Anterior cingulate cortex (tissue), 58 donors: ENCODE measurements at regions not wholly inside any gene's neighbourhood (a gene's known extent, or its start where the extent isn't known, plus 50 kb on each side); places are given as distances from the start of the nearest gene placed in this dataset.

Experiments used
- DNase-seq, 58 donors: peaks; one replicate each; lab custom pipeline; 2025; lab: John Stamatoyannopoulos, UW

DNA sequence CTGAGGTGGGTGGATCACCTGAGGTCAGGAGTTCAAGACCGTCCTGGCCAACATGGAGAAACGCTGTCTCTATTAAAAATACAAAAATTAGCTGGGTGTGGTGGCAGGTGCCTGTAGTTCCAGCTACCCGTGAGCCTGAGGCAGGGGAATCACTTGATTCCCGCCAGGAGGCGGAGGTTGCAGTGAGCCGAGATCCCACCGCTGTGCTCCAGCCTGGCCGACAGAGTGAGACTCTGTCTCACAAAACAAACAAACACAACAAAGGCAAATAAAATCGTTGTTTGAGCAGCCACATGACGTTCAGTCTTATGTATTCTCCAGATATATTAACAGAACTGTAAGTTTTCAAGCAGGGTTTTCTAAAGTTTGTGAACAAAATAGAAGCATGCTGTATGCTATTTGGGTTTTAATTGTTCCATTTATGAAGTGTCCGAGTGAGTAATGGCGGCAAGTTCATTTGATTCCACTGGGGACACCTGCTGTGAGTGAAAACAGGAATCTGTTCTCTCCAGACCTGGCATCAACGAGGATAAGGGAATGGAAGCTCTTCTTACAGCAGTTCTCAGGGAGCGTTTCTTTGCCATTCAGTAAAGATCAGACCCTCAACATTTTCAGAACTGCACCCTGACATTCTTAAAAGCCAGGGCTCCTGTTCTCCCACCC, 122.5 kb upstream of the PITRM1 start:
- no peak for DNase-seq

DNA sequence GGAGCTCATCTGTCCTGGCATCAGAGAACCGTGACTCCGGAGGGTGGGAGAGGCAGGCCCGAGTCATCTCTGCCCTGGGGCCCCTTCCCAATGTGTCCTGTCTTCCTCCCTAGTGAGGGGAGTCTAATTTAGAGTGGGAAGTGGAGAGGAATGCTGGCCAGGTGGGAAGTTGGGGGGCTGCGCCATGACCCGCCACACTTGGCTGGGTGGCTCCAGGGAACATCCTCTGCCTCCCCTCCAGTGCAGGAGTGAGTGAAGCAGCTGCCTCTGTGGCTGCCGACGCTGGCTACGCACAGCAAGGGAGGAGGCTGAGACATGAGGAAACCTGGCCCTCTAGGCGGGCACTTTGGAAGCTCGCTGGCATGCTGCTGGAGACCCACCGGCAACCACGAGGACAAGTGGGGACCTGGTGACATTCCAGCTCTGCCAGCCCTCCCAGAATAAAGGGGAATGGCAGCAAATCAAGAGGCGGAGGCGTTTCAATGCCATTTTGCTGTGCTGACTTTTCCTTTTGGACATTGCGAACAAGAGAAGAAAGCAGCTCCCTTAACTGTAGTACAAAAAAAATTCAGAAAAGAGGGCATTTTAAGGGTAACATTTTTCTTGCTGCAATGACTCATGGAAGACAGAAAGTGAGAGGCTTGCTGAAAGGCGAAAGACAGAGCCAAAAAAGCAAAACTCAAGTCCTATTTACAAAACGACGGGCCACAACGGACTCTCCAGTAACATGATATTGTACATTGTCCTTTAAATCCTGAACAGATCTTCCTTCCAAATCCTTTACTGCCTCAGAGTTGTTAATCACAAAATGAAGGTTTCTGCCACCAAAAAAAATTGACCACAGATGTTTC, 121.2 kb upstream of the PITRM1 start:
- peak in 1 of 58 donors; percentile 14 for DNase-seq

DNA sequence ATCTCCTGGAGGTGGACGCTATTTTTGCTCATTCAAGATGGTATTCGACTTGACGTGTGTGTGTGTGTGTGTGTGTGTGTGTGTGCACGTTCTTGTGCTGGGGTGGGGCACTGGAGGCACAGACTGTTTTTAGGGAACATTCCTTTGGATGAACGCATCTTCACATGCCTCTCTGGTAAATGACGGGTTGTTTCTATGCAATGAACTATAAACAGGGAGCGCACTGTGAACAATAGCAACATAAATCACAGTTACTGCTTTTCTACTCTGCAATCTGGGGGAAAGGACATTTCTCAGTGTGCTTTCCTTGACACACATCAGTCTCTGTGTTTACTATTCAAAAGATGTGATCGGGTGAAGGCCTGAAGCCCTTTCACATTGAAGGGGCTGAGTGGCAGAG, 120.1 kb upstream of the PITRM1 start:
- no peak for DNase-seq

- no peak for DNase-seq
Observed at GRCh38 chr10:3290550-3290949, 118.0 kb upstream of the PITRM1 start.

DNA sequence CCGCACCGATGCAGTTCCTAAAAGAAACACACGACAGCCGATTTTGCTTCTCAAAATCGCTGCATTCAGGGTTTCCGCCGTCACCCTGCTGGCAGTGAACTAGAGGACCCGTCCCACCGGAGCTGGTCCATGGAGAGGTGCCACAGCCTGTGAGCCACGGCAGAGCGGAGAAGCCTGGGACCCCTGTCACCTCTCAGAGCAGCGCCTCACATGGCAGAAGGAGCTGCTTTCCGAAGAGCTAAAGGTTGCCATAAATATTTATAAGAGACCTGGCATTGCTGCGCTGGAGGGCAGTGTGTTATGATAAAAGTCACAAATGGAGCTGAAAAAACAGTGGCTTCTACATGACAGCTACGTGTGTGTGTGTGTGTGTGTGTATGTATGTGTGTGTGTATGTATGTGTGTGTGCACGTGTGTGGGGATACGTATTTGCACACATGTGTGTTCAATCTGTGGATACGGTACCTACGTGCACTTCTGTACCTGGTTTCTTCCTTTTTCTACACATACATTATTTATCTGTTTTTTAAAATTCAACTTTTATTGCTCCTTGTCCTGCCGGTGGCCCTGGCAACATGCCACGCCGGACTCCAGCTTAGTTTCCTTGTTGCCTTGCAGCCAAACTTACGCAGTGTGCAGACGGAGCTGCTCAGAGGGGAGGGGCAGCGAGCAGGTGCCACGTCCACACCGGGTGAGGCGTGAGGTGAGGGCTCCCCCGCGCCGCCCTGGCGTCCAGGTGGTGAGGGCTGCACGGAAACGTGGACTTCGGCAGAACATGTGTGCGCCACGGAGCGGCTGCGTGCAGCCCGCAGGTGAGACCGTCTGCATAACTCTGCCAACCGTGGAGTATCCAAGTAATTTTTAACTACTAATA, 115.2 kb upstream of the PITRM1 start:
- no peak for DNase-seq

DNA sequence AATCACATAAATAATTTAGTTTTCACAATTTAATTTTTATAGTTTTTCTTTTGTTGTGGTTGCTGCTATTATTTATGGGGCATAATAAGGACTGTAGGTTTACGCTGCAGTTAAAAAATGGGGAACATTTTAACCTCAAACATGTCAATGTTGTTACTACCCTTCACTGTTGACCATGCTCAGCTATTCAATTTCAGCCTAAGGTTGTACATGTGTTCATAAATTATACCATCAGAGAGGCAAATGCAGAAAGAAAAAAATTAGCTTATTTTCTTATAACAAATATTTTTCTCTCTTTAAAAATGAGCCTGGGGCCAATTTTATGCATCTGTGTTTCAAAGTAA, 110.1 kb upstream of the PITRM1 start:
- no peak for DNase-seq

DNA sequence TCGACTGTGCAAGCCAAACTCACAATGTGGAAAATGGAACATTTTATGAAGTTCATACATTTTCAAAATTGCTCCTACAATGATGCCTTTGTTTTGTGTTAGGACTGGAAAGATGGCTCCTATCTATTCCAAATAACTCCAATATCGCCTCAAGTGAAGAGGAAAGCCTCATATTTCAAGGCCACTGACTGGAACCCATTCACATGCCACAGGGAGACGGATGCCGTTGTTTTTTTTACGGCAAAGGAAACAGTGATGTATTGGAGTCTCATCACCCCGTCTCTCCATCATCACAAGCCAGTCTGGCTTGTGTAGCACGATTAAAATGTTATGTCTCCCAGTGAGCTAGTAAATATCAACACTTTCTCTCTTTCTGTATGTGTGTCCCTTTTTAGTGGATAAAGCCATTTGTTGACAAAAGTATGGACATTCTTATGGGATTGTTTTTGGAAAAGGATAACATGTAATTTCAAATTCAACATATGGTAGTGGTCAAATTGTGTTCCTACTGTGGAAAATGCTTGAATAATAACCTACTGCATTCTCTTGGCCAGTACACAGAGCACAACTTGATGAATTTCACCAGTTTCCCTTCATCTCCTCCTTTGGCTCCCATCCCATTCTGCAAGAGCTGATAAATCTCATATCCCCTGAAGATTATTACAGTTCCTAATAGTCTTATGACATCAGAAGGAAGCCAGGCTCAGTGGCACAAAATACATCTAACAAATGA, 109.5 kb upstream of the PITRM1 start:
- no peak for DNase-seq

DNA sequence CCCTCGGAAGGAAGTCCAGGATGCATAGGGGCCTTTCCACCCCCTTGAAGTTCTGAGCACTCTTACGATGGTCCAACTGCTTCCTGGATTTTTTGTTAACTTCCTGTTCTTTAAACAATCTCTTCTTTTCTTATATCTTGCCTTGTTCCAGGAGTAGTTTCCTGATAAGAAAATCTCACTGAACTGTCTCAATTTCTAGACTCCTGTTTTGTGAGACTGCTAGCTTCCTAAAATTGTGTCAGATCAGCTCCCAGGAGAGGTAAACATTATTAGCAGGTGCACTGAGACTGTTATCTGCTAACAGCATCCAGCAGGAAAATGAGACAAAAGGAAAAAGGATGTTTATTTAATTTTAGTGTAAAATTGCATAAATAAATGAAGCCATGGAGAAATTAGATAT, 106.2 kb upstream of the PITRM1 start:
- no peak for DNase-seq

GRCh38 chr10:3277566-3277965, 105.0 kb upstream of the PITRM1 start:
- DNase-seq, result no peak

DNA sequence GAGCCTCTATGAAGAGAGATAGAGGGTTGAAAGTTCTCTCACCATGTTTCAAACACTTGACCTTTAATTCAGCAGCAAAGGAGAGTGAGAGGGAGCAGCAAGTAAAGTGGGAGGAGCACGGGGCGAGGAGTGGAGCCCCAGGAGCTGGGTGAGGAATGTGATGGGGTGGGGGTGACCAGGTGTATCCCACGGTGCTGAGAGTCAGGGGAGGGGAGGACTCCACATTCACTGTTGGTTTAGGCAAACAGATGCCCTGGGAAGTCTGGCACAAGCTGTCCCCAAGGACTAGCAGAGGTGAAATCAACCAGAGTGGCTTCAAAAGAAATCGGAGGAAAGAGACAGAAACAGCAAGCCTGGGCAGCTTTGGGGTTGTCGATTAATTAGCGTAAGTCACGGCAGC, 101.8 kb upstream of the PITRM1 start:
- no peak for DNase-seq

DNA sequence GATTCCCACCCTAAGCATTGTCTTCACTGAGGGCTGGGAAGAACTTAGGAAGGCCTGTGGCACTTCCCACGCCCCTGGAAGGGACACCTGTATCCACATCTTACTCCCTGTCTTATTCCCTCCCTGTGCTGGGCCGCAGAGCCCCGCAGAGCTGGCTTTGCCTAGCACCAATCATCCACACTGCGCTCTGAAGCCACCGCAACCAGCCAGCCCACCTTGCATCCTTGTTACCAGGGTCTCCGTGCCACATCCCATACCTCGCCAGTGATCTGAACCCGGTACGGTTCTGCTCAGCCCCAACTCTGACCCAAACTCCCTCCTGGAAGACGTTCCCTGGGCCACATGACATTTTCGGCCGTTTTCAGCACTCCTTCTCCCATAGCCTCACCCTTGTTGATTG, 101.4 kb upstream of the PITRM1 start:
- no peak for DNase-seq

DNA sequence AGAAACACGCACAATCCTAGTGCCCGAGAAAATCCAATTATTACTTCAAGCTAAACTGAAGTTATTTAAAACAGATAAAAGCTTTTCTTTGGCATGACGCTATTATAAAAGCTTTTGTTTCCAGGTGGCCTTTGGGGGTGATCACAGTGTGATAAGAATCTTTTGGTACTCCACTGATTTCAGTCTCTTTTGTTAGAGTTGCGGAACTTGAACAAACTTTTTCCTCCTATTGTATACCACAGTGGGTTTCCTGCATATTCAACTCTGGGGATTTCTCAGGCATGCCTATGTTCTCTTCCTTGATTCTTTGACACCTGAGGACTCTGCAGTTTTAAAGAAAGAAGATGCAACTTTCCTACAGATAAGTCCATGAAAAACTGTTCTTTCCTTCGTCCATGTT, 99.7 kb upstream of the PITRM1 start:
- no peak for DNase-seq

DNA sequence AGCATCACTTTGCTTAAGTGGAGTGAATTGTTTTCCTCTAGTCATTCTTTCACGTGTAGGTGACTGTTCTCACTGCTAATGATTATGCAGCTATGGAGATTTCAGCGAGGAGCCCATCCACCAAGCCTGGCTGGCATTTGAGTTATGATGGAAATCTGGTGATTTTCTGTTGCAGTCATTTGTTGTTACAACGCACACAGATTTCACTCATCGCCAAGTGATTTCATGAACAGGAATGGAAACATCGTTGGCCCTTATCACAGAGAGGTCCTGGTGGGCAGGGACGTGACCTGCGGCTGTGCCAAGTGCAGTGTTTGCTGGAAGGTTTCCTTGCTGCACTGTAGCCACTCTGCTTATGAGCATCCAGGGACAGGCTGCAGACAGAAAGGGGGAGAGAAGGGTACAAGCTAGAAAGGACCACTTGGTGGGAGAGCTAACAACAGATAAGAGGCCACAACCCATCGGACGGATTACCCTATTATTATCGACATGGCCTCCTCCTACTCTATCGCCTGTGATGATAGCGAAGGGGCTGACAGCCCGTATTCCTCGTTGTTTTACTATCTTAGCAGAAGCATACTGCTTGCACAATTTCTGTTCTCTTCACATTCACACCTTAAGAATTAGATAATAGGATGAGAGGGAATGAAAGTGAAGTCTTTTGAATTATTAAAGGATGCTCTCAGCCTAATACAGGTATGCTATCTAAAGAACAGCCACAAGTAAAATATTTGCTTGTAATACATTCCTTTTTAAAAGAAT, 99.0 kb upstream of the PITRM1 start:
- DNase-seq, result no peak

DNA sequence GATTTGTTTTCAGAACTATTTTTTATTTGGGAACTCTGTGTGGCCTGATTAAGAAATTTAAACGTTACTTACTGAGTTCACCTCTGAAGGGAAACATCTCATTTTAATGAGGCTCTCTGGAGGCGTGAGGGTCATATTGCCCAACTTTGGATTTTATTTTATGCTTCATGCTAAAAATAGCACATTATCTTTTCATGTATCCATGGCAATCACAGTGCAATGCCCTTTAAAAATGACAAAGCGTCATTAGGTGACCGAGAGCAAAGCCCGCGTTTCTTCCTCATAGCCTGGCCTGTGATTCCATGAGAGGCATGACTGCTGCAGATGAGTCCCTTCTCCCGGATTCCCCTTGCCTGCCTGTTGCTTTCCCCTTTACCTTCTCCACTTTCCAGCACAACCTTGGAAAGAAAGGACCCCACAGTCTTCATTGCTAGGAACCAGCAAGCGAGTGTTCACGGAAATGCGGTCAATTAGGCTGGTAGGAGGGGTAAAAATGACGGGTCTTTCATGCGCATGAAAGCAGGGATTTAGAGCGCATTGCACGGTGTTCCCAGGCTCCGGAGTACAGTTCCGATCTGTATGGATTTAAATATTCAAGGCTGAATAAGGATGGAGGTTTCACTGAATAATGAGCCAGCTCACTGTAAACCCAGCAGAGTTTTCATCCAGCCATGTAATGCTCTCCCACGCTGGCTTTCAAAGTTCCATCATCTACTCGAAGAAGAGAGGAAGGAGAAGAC, 98.2 kb upstream of the PITRM1 start:
- peak in 1 of 58 donors; percentile 19 for DNase-seq

DNA sequence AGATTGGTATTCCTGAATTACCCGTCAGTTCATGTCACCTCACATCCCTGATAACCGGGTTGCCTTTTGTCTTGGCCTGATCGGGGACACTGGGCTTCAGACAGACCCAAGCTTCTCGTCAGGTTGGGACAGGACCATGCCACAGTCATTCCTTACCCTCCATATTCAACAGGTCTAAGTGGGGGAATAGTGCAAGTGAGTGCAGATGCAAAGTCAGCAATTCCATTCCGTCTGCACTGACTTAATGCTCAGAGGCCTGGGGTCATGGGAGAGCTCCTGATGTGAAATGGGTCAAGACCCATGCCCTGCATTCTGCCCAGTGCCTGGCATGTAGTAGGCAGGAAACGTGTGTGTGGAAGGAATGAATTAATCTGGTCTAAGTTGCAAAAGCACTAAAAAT, 95.4 kb upstream of the PITRM1 start:
- DNase-seq, result no peak

DNA sequence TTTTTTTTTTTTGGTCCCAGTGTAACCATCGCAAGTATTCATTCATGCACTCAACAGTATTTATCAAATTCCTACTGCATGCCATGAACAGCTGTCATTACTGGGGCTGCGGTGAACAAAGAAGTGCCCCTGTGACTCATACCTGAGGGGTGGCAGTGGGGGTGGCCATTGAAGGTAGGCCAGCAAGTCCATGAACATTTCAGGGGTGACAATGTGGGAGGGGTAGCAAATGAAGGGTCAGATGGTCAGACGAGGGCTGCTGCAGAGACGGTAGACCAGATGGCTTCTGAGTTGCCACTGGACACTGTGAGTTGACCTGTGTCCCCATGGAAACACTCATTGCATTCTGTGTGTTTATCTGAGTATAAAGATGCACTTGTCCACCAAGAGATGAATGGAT, 92.5 kb upstream of the PITRM1 start:
- no peak for DNase-seq

- no peak for DNase-seq
Observed at GRCh38 chr10:3264161-3264761, 91.7 kb upstream of the PITRM1 start.

GRCh38 chr10:3263747-3264146, 91.2 kb upstream of the PITRM1 start:
- no peak for DNase-seq

GRCh38 chr10:3263082-3263481, 90.5 kb upstream of the PITRM1 start:
- DNase-seq, result no peak
